RWPE2 (cell line): ENCODE measurements at regions not wholly inside any gene's neighbourhood (a gene's known extent, or its start where the extent isn't known, plus 50 kb on each side); places are given as distances from the start of the nearest gene placed in this dataset.

Source experiments
- ATAC-seq: fragments of 200-7000 bp; cut with Tn5 transposase; 3 replicates; pipeline ENCODE4 v1.9.1; 2021; ENCODE audit warnings: low read depth
- DNase-seq: peaks from one replicate; pipeline ENCODE4 v3.0.0-alpha.2; 2020; ENCODE audit warnings: low spot score
- H3K27ac ChIP-seq: fragments of 450-650 bp; 2 replicates; pipeline ENCODE4 v1.5.1; 2017; ENCODE audit warnings: mild to moderate bottlenecking; ENCODE audit not compliant: poor library complexity, severe bottlenecking
- H3K27me3 ChIP-seq: fragments of 250-450 bp; sonication (Bioruptor Pico); 2 replicates; pipeline ENCODE4 v1.5.1; 2021; ENCODE audit warnings: mild to moderate bottlenecking, moderate library complexity; ENCODE audit not compliant: insufficient read depth, poor library complexity, severe bottlenecking
- H3K36me3 ChIP-seq: fragments of 250-450 bp; sonication (Bioruptor Pico); 2 replicates; pipeline ENCODE4 v1.5.1; 2020; ENCODE audit warnings: low read depth, mild to moderate bottlenecking, moderate library complexity
- H3K4me1 ChIP-seq: fragments of 250-450 bp; sonication (Bioruptor Pico); 2 replicates; pipeline ENCODE4 v1.5.1; 2021; ENCODE audit warnings: mild to moderate bottlenecking, moderate library complexity; ENCODE audit not compliant: insufficient read depth, poor library complexity, severe bottlenecking
- H3K4me3 ChIP-seq: fragments of 250-450 bp; sonication (Bioruptor Pico); 2 replicates; pipeline ENCODE4 v1.5.1; 2021; ENCODE audit warnings: mild to moderate bottlenecking, moderate library complexity; ENCODE audit not compliant: severe bottlenecking
- H3K9me3 ChIP-seq: fragments of 250-450 bp; sonication (Bioruptor Pico); 2 replicates; pipeline ENCODE4 v1.5.1; 2021; ENCODE audit warnings: mild to moderate bottlenecking, moderate library complexity; ENCODE audit not compliant: severe bottlenecking
- CTCF ChIP-seq: fragments of 450-650 bp; IDR thresholded peaks from one replicate; pipeline ENCODE4 v1.5.1; 2017; ENCODE audit warnings: mild to moderate bottlenecking, moderate library complexity; ENCODE audit not compliant: poor library complexity, severe bottlenecking

- no peak overlapping the region for H3K27ac ChIP-seq
- TF ChIP-seq CTCF = no peak
- H3K4me3 ChIP-seq = no peak overlapping the region
- H3K36me3 ChIP-seq = no peaks in the 10 kb centered on the region
- DNase-seq (no peak), ATAC-seq (no peak)
- no peaks in the 10 kb centered on the region for H3K9me3 ChIP-seq
- H3K4me1 ChIP-seq = no peaks in the 10 kb centered on the region
- H3K27me3 ChIP-seq = no peaks in the 10 kb centered on the region
These were observed 78.8 kb downstream of the TMPRSS5 start for GRCh38 chr11:113627297-113627696.

- TF ChIP-seq CTCF = no peak
- no peaks in the 10 kb centered on the region for H3K27me3 ChIP-seq
- H3K4me1 ChIP-seq = no peaks in the 10 kb centered on the region
- no peak for ATAC-seq
- no peaks in the 10 kb centered on the region for H3K9me3 ChIP-seq
- H3K4me3 ChIP-seq = no peak overlapping the region
- H3K27ac ChIP-seq = no peak overlapping the region
- DNase-seq = no peak
- H3K36me3 ChIP-seq = no peaks in the 10 kb centered on the region
These were observed 79.4 kb downstream of the TMPRSS5 start for GRCh38 chr11:113626736-113627135.

- no peak for DNase-seq
- Histone ChIP-seq H3K27me3 (no peaks in the 10 kb centered on the region), H3K9me3 (no peaks in the 10 kb centered on the region), H3K4me1 (no peaks in the 10 kb centered on the region), H3K27ac (no peak overlapping the region), H3K4me3 (no peak overlapping the region), H3K36me3 (no peaks in the 10 kb centered on the region)
- ATAC-seq = no peak
- TF ChIP-seq CTCF = no peak
These were observed 83.0 kb downstream of the TMPRSS5 start for GRCh38 chr11:113623114-113623513.

GRCh38 chr11:113618360-113618759, 87.7 kb downstream of the TMPRSS5 start:
- Histone ChIP-seq H3K4me1 (no peaks in the 10 kb centered on the region), H3K27me3 (no peaks in the 10 kb centered on the region), H3K27ac (peak overlapping the region; percentile 8), H3K36me3 (no peaks in the 10 kb centered on the region), H3K4me3 (no peak overlapping the region), H3K9me3 (no peaks in the 10 kb centered on the region)
- TF ChIP-seq CTCF = no peak
- DNase-seq = no peak
- ATAC-seq = peak; percentile 86

DNA sequence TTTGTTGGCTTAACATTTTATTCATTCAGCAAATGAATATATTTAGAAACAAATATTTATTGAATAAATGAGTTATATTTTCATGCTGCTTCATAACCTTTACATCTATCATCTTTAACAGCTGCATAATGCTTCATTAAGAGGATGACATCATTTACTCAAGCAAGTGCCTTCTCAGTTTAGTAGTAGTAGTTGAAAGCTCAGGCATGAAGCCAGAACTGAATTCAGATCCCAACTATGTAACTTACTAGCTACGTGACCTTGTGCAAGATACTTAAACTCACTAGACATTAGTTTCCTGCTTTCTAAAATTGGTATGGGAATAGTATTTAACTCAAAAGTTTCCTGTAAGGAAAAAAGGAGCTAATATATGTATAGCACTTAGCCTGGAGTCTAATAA, 90.3 kb downstream of the TMPRSS5 start:
- ATAC-seq (no peak), DNase-seq (no peak)
- no peak for TF ChIP-seq CTCF
- Histone ChIP-seq H3K4me3 (no peak overlapping the region), H3K36me3 (no peaks in the 10 kb centered on the region), H3K9me3 (no peaks in the 10 kb centered on the region), H3K27me3 (no peaks in the 10 kb centered on the region), H3K27ac (no peak overlapping the region), H3K4me1 (no peaks in the 10 kb centered on the region)
